GM18868 (cell line): ENCODE measurements at regions not wholly inside any gene's neighbourhood (a gene's known extent, or its start where the extent isn't known, plus 50 kb on each side); places are given as distances from the start of the nearest gene placed in this dataset.
"Not testable (repeated sequence)": the region's sequence is repeated elsewhere in the genome, so short reads cannot be mapped to it uniquely, and the experiment has no call there.

Experiments used
- ATAC-seq: cut with Tn5 transposase; IDR thresholded peaks from one replicate; pipeline ENCODE4 v1.9.1; 2021; ENCODE audit warnings: mild to moderate bottlenecking, moderate library complexity; ENCODE audit not compliant: unreplicated experiment

DNA sequence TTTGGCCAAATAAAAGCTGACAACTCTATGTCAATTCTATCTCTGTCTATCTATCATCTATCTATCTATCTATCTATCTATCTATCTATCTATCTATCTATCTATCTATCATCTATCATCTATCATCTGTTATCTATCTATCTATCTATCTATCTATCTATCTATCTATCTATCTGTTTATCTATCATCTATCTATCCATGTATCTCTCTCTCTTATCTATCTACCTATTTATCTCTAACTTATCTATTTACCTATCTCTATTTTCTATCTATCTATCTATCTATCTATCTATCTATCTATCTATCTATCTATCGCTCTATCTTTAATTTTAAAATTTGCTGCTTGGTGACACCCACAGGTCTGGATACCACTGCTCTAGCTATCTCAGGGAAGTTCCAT is 271.1 kb downstream of the VRK1 start:
- ATAC-seq: not testable (repeated sequence)

DNA sequence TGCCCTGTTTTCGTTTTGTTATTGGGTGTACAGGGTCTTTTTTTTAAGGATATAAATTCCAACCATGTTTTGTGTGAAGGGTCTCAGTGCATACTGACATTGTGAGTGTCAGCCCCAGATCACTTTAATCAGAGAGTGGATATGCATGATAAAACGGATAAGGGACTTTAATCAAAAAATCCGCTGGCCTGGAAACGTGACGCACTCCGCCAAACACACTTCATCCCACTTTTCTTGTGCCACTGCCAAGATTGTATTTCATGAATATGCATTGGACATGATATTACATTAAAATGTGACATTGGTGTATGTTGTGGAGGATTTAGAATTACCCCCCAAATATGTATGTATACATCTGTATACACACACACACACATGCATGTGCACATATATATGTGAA is 273.1 kb downstream of the VRK1 start:
- ATAC-seq: no peak

DNA sequence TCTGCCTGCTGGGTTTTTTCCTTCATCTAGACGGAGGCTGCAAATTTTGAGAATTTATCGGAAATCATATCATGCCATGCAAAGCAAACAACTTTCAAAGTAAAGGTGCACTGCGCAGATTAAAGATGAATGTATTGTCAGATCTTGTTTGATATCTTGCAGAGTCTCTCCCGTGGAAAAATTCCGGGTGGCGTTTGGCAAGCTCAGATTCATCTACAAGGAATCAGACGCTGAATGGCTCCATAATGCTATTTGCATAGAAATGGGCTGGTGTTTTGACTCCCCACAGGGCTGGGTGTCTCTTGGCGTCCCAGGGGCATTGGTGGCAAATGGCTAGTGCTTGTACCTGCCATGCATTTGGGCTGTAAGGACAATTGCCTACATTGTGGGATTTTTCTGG is 274.0 kb downstream of the VRK1 start:
- ATAC-seq: no peak

- ATAC-seq: no peak
These were observed 276.4 kb downstream of the VRK1 start for GRCh38 chr14:97073622-97074021.

- ATAC-seq: no peak
These were observed 277.3 kb downstream of the VRK1 start for GRCh38 chr14:97074456-97074855.

DNA sequence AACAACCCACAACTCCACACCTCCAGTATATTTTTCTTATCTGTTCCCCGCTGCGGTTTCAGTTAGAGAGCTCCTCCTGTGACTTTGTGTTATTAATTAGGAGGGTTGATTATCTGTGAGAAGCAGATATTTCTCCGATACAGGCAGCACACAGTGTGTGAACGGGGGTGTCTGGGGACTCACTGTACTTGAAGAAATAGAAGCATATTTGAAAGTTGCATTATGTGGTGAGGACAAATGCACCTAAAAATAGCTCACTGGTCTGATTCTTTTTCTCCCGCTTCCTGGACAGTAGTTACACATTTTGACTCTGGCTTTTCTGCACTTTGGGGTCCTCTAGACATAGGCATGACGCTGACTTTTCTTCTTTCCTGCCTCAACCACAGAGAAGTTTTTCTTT is 277.7 kb downstream of the VRK1 start:
- no peak for ATAC-seq

GRCh38 chr14:97077253-97077653 is 280.1 kb downstream of the VRK1 start:
- ATAC-seq: peak; percentile 85

DNA sequence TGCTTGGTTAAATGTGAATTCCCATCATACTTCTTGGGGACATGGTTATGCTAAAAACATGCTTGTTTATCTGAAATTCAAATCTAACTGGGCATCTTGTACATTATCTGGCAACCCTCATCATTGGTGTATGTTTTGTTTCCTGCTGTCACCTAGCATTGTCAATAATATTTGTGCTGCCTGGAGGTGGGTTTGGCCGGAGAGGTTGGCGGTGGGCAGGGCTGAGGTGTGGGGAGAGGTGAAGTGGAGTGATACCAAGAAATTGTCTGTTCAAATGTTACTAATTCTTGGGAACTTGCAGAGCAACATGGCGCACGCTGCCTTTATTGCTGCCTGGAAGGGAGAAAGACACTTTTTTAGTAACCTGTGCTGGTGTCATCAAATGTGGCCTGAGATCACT is 280.5 kb downstream of the VRK1 start:
- no peak for ATAC-seq

- no peak for ATAC-seq
These were observed 283.8 kb downstream of the VRK1 start for GRCh38 chr14:97080991-97081390.

GRCh38 chr14:97095269-97095668 is 298.1 kb downstream of the VRK1 start:
- no peak for ATAC-seq

GRCh38 chr14:97097296-97097695 is 300.1 kb downstream of the VRK1 start:
- no peak for ATAC-seq

- ATAC-seq: no peak
These were observed 303.1 kb downstream of the VRK1 start for GRCh38 chr14:97100306-97100705.

DNA sequence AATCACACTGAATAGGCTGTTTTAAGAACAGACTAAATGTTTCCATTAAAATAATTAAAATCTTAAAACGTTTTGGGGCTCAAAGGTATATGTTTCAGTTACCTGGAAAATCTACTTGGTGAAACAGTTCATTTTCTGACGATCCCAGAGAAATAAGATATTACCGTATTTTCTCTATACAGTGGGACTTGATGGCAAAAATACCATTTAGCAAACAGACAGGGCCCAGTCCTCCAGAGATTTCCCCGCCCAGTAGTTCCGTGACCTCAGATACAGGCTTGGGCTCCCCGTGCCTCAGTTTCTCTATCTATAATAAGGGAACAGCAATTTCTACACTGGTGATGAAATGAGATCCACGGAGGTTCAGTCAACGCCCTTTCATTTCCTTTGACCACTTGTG is 304.4 kb downstream of the VRK1 start:
- no peak for ATAC-seq

DNA sequence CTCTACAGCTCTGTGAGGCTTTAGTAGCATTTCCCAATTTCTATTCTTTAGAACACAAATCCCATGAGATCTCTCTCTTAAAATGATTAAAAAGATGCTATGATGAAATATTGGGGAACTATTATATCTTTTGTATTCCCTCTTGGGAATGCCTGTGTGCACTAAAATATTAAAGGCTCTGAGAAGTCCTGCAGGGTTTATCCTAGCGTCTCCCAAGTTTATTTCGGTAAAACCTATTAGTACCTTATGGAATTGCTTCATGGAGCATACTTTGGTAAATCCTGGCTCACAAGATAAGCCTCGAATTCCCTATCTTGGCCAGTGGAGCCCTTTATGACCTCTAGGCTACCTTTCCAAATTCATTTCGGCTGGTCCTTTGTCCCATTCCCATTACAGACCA is 306.8 kb downstream of the VRK1 start:
- ATAC-seq: no peak

- ATAC-seq: peak; percentile 86
These were observed 309.0 kb downstream of the VRK1 start for GRCh38 chr14:97106166-97106565.

- ATAC-seq: peak; percentile 31
These were observed 309.4 kb downstream of the VRK1 start for GRCh38 chr14:97106609-97107008.

- ATAC-seq: no peak
These were observed 309.9 kb downstream of the VRK1 start for GRCh38 chr14:97107080-97107479.

- ATAC-seq: no peak
These were observed 310.6 kb downstream of the VRK1 start for GRCh38 chr14:97107760-97108159.

- ATAC-seq: no peak
These were observed 312.1 kb downstream of the VRK1 start for GRCh38 chr14:97109234-97109633.

- no peak for ATAC-seq
These were observed 316.2 kb downstream of the VRK1 start for GRCh38 chr14:97113339-97113738.

DNA sequence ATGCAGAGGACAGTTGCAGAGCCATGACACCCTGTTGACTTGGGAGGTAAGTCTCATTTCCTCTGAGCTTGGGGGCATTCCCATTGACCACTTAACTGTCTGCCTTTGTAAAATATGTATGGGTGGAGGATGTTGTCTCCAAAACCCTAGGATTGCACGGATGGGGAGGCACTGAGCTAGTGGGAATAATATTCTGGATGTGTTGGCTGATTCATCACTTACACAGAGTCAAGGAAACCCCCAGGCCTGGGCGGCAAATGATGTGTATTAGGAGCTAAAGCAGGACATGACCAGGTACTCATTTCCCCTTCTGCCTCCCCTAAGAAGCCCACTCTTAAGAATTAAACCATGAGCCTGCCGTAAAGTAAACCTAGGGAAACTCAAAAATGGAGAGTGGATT is 319.4 kb downstream of the VRK1 start:
- no peak for ATAC-seq

- no peak for ATAC-seq
These were observed 320.5 kb downstream of the VRK1 start for GRCh38 chr14:97117693-97118092.

GRCh38 chr14:97120204-97120603 is 323.0 kb downstream of the VRK1 start:
- ATAC-seq: peak; percentile 25

- ATAC-seq: peak; percentile 89
These were observed 323.4 kb downstream of the VRK1 start for GRCh38 chr14:97120611-97121031.
